ENCODE measurements at regions not wholly inside any gene's neighbourhood (a gene's known extent, or its start where the extent isn't known, plus 50 kb on each side); places are given as distances from the start of the nearest gene placed in this dataset.

DNA sequence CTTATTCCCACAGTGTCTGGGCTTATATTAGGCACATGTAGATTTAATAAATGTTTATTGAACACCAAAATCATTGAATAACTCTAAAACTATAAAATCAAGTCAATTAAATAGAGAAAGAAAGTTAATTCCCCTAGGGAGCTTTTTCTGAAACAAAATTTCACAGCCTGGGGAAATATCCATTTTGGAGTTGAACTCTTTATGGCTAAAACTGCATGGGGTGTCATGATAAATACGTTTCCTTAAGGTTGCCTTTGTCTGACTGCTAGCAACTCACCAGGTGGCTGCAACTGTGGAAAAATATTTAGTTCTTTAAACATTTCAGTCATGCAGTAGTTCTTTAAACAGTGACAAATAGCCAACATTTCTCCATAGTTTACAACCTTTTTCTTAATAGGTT lies 496.1 kb downstream of the LRRIQ3 start:
- TF ChIP-seq, protein P1, sequence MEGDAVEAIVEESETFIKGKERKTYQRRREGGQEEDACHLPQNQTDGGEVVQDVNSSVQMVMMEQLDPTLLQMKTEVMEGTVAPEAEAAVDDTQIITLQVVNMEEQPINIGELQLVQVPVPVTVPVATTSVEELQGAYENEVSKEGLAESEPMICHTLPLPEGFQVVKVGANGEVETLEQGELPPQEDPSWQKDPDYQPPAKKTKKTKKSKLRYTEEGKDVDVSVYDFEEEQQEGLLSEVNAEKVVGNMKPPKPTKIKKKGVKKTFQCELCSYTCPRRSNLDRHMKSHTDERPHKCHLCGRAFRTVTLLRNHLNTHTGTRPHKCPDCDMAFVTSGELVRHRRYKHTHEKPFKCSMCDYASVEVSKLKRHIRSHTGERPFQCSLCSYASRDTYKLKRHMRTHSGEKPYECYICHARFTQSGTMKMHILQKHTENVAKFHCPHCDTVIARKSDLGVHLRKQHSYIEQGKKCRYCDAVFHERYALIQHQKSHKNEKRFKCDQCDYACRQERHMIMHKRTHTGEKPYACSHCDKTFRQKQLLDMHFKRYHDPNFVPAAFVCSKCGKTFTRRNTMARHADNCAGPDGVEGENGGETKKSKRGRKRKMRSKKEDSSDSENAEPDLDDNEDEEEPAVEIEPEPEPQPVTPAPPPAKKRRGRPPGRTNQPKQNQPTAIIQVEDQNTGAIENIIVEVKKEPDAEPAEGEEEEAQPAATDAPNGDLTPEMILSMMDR (IDR thresholded peaks at IDR 0.05): no peak
- no peak for TF ChIP-seq POLR2A (IDR thresholded peaks at IDR 0.05)

Data from adrenal gland (tissue), 5 donors.